Endothelial cell of umbilical vein (primary cell): ENCODE measurements at regions not wholly inside any gene's neighbourhood (a gene's known extent, or its start where the extent isn't known, plus 50 kb on each side); places are given as distances from the start of the nearest gene placed in this dataset.

ENCODE experiments used
- BruUV-seq: library from RNA; stranded (reverse); fragments of 400-500 nt; replicated peaks from 2 replicates; lab custom pipeline; 2021; lab: Mats Ljungman, UMichigan
- CTCF ChIA-PET: fragments of 300-600, 350-600 bp; sonication (Branson Sonifier 250); formaldehyde crosslinking; loops from one replicate; lab custom pipeline; 2021; ENCODE audit warnings: antibody characterized with exemption, inconsistent platforms; lab: Charles Lee
- POLR2A ChIA-PET: fragments of 300-600, 350-600 bp; sonication (Branson Sonifier 250); formaldehyde crosslinking; loops from one replicate; lab custom pipeline; 2021; ENCODE audit warnings: antibody characterized with exemption, inconsistent platforms; lab: Charles Lee
- DNase-seq: peaks from one replicate; pipeline ENCODE4 v3.0.0-alpha.2; 2011; ENCODE audit warnings: low read depth, low spot score
- FAIRE-seq: peaks from 2 replicates; lab custom pipeline; 2011; peaks lifted over from hg19 to GRCh38; lab: Jason Lieb, UNC
- H2AFZ ChIP-seq: 2 replicates; pipeline ENCODE4 v1.6.0; 2012; ENCODE audit warnings: low read depth, low read length, control low read depth, inconsistent platforms
- H3K27ac ChIP-seq: 2 replicates; pipeline ENCODE4 v1.5.1; 2011; ENCODE audit warnings: low read depth, mild to moderate bottlenecking, control low read depth, low read length, moderate library complexity; ENCODE audit not compliant: insufficient read depth
- H3K27me3 ChIP-seq, 2 experiments: 2 replicates each; pipeline versions ENCODE4 v1.6.0 to v1.6.1; 2011; ENCODE audit warnings: low read length in 2 of 2, mixed read lengths in 1 of 2; ENCODE audit not compliant: control insufficient read depth in 2 of 2, insufficient read depth in 2 of 2
- H3K36me3 ChIP-seq, 2 experiments: 2 replicates in 1 of 2; 3 replicates in 1 of 2; pipeline ENCODE4 v1.5.1; 2011; ENCODE audit warnings: low read length in 2 of 2, mild to moderate bottlenecking in 1 of 2, moderate library complexity in 1 of 2; ENCODE audit not compliant: control insufficient read depth in 2 of 2, insufficient read depth in 2 of 2; ENCODE audit errors: extremely low read depth in 1 of 2
- H3K4me1 ChIP-seq: 3 replicates; pipeline ENCODE4 v1.5.1; 2011; ENCODE audit warnings: mild to moderate bottlenecking, low read length; ENCODE audit not compliant: control insufficient read depth, insufficient read depth; ENCODE audit errors: extremely low read depth
- H3K4me2 ChIP-seq: 2 replicates; pipeline ENCODE4 v1.6.1; 2011; ENCODE audit warnings: low read length, control low read depth, mixed read lengths; ENCODE audit not compliant: insufficient read depth
- H3K4me3 ChIP-seq, 3 experiments: fragments of 200-600 bp in 1 of 3; sonication (generic), shearing (Covaris generic) in 1 of 3; replicated peaks in 1 of 3; 2 replicates each; pipeline ENCODE4 v1.5.1; 2011 to 2016; ENCODE audit warnings: control low read depth in 3 of 3, low read length in 3 of 3, mild to moderate bottlenecking in 2 of 3, inconsistent platforms in 1 of 3, low read depth in 1 of 3, moderate library complexity in 1 of 3; ENCODE audit not compliant: insufficient read depth in 1 of 3
- H3K79me2 ChIP-seq: 2 replicates; pipeline ENCODE4 v1.6.0; 2012; ENCODE audit warnings: low read length, inconsistent platforms; ENCODE audit not compliant: control insufficient read depth, insufficient read depth
- H3K9ac ChIP-seq: replicated peaks from 2 replicates; pipeline ENCODE3; 2011; ENCODE audit warnings: low read length, control low read depth; ENCODE audit not compliant: insufficient read depth; ENCODE audit errors: extremely low read depth
- H3K9me1 ChIP-seq: replicated peaks from 3 replicates; pipeline ENCODE4 v1.6.0; 2011; ENCODE audit warnings: mild to moderate bottlenecking, low read length; ENCODE audit not compliant: control insufficient read depth, insufficient read depth; ENCODE audit errors: extremely low read depth
- H3K9me3 ChIP-seq: replicated peaks from 2 replicates; pipeline ENCODE4 v1.5.1; 2012; ENCODE audit warnings: low read length, inconsistent platforms; ENCODE audit not compliant: control insufficient read depth, insufficient read depth
- H4K20me1 ChIP-seq: replicated peaks from 2 replicates; pipeline ENCODE3; 2011; ENCODE audit warnings: mild to moderate bottlenecking, low read length; ENCODE audit not compliant: control insufficient read depth, insufficient read depth; ENCODE audit errors: extremely low read depth
- EZH2 ChIP-seq: IDR thresholded peaks from 2 replicates; pipeline ENCODE4 v1.6.1; 2012; ENCODE audit warnings: borderline replicate concordance, low read depth, mild to moderate bottlenecking, moderate library complexity, low read length, inconsistent platforms; ENCODE audit not compliant: severe bottlenecking
- FOS ChIP-seq: IDR thresholded peaks from 2 replicates; pipeline ENCODE4 v1.6.1; 2011; ENCODE audit warnings: mild to moderate bottlenecking, low read length, moderate library complexity, borderline replicate concordance; ENCODE audit not compliant: insufficient read depth
- GATA2 ChIP-seq: IDR thresholded peaks from 2 replicates; pipeline ENCODE4 v1.7.0; 2011; ENCODE audit warnings: low read depth, mild to moderate bottlenecking, moderate library complexity, mixed read lengths, low read length; ENCODE audit not compliant: insufficient read length, insufficient read depth
- JUN ChIP-seq: IDR thresholded peaks from 2 replicates; pipeline ENCODE4 v1.6.1; 2011; ENCODE audit warnings: borderline replicate concordance, low read depth; ENCODE audit not compliant: insufficient read length, insufficient read depth
- MAX ChIP-seq: IDR thresholded peaks from 2 replicates; pipeline ENCODE4 v1.6.1; 2011; ENCODE audit not compliant: insufficient read depth, insufficient read length
- MYC ChIP-seq: IDR thresholded peaks from one replicate; pipeline ENCODE4 v1.6.1; 2011; ENCODE audit warnings: mild to moderate bottlenecking, low read depth, low read length
- POLR2A ChIP-seq: IDR thresholded peaks from 2 replicates; pipeline ENCODE4 v1.6.1; 2012; ENCODE audit warnings: low read depth, mild to moderate bottlenecking, control low read depth, low read length
- POLR2AphosphoS5 ChIP-seq: IDR thresholded peaks from 2 replicates; pipeline ENCODE4 v1.6.1; 2012; ENCODE audit warnings: low read depth, mild to moderate bottlenecking, control low read depth, low read length, moderate library complexity; ENCODE audit not compliant: insufficient read depth
- dilution Hi-C: fragments of 300-500 bp; cut with MboI; formaldehyde crosslinking; loops from one replicate; pipeline ENCODE4 v1.15.0; 2019; ENCODE audit warnings: low sequenced_read_pairs; ENCODE audit not compliant: extremely low pct_ligation_motif_present
- intact Hi-C: fragments of 100-400 bp; cut with micrococcal nuclease; formaldehyde crosslinking; loops from one replicate; pipeline ENCODE4 v1.10.0; 2022
- TF ChIP-seq, protein P1 (sequence below), 2 donors: IDR thresholded peaks; 1 replicate in 1 of 2; 2 replicates in 1 of 2; pipeline ENCODE4 v1.5.1; 2011; ENCODE audit warnings: low read length in 2 of 2, mild to moderate bottlenecking in 2 of 2, moderate library complexity in 2 of 2, control low read depth in 1 of 2, inconsistent platforms in 1 of 2, low read depth in 1 of 2; ENCODE audit not compliant: insufficient read depth in 1 of 2; ENCODE audit errors: extremely low read depth in 1 of 2

GRCh38 chr2:55114082-55114481 is 63.8 kb upstream of the RTN4 start:
- DNase-seq (no peak), FAIRE-seq (no peak)
- H3K4me1 ChIP-seq: peaks cover 38% of the 10 kb centered on the region
- intact Hi-C loops: no loop called here
- no peaks in the 10 kb centered on the region for H3K36me3 ChIP-seq
- no peaks in the 10 kb centered on the region for H3K79me2 ChIP-seq
- no peak overlapping the region for H2AFZ ChIP-seq
- H3K4me3 ChIP-seq: no peak overlapping the region
- no peak overlapping the region for H3K4me2 ChIP-seq
- dilution Hi-C loops: no loop called here
- H3K9ac ChIP-seq: no peak overlapping the region
- H4K20me1 ChIP-seq: no peaks in the 10 kb centered on the region
- ChIA-PET CTCF (interaction anchor here (1.0 to 2.5 kb wide), 4 partner anchors 20 to 65 kb away, joined by 3 to 5 read pairs (median 4); no protein-coding TSS in a partner anchor), POLR2A (no interaction called here)
- H3K9me1 ChIP-seq: no peaks in the 10 kb centered on the region
- H3K27me3 ChIP-seq: no peaks in the 10 kb centered on the region
- H3K27ac ChIP-seq: no peak overlapping the region
- TF ChIP-seq MYC (no peak), MAX (no peak), EZH2 (no peak), POLR2AphosphoS5 (no peak), POLR2A (no peak), GATA2 (no peak), FOS (no peak), JUN (no peak)
- TF ChIP-seq, protein P1, sequence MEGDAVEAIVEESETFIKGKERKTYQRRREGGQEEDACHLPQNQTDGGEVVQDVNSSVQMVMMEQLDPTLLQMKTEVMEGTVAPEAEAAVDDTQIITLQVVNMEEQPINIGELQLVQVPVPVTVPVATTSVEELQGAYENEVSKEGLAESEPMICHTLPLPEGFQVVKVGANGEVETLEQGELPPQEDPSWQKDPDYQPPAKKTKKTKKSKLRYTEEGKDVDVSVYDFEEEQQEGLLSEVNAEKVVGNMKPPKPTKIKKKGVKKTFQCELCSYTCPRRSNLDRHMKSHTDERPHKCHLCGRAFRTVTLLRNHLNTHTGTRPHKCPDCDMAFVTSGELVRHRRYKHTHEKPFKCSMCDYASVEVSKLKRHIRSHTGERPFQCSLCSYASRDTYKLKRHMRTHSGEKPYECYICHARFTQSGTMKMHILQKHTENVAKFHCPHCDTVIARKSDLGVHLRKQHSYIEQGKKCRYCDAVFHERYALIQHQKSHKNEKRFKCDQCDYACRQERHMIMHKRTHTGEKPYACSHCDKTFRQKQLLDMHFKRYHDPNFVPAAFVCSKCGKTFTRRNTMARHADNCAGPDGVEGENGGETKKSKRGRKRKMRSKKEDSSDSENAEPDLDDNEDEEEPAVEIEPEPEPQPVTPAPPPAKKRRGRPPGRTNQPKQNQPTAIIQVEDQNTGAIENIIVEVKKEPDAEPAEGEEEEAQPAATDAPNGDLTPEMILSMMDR (IDR thresholded peaks at IDR 0.05; ENCODE audit: extremely low read depth in 1 of 2, insufficient read depth in 1 of 2, low read depth in 1 of 2, low read length in 2 of 2): no peak
- H3K9me3 ChIP-seq: no peaks in the 10 kb centered on the region
- BruUV-seq: no TSS peak
